Right lobe of liver (tissue), 6 donors: ENCODE measurements at regions not wholly inside any gene's neighbourhood (a gene's known extent, or its start where the extent isn't known, plus 50 kb on each side); places are given as distances from the start of the nearest gene placed in this dataset.

Experiments
- ATAC-seq, 4 donors: fragments of 200-7000 bp; cut with Tn5 transposase; one replicate each; pipeline ENCODE4 v1.9.1; 2020; ENCODE audit warnings: mild to moderate bottlenecking in 4 of 4, moderate library complexity in 4 of 4
- DNase-seq, 3 donors: peaks; one replicate each; pipeline ENCODE4 v3.0.0-alpha.2; 2020
- H3K27ac ChIP-seq, 3 donors: fragments of 200-600 bp; one replicate each; pipeline ENCODE4 v1.8.0; 2022
- H3K27me3 ChIP-seq, 2 donors: fragments of 200-600 bp; one replicate each; pipeline ENCODE4 v1.8.0; 2022
- H3K36me3 ChIP-seq, 4 donors: fragments of 200-600 bp; sonication (generic) in 1 of 4; one replicate each; pipeline versions ENCODE4 v1.5.1 to v1.8.0; 2017 to 2022; ENCODE audit warnings: control low read depth in 1 of 4
- H3K4me1 ChIP-seq, 4 donors: fragments of 200-600 bp; sonication (generic) in 1 of 4; one replicate each; pipeline versions ENCODE4 v1.5.1 to v1.8.0; 2017 to 2022; ENCODE audit warnings: control low read depth in 1 of 4
- H3K4me3 ChIP-seq, 3 donors: fragments of 200-600 bp; one replicate each; pipeline ENCODE4 v1.8.0; 2022
- H3K9me3 ChIP-seq, 4 donors: fragments of 200-600 bp; sonication (generic) in 1 of 4; one replicate each; pipeline versions ENCODE4 v1.5.1 to v1.8.0; 2017 to 2022; ENCODE audit warnings: control low read depth in 1 of 4
- POLR2A ChIP-seq: fragments of 450-650 bp; IDR thresholded peaks from one replicate; pipeline ENCODE4 v1.6.1; 2017; ENCODE audit warnings: antibody characterized with exemption, mild to moderate bottlenecking
- WGBS: methylation state at CpG from one replicate; pipeline ENCODE4 v1.1.6; 2018; ENCODE audit warnings: low coverage, low lambda C conversion rate; ENCODE audit not compliant: insufficient coverage; ENCODE audit errors: missing lambda C conversion rate; 5-methylcytosine and 5-hydroxymethylcytosine counted together
- intact Hi-C, 2 donors: fragments of 100-400 bp; cut with DNase I; formaldehyde crosslinking; loops; one replicate each; pipeline versions ENCODE4 v1.11.2 to v1.14.1; 2022
- TF ChIP-seq, protein P1 (sequence below), 4 donors: fragments of 200-600 bp in 3 of 4; fragments of 450-650 bp in 1 of 4; IDR thresholded peaks; one replicate each; pipeline versions ENCODE4 v1.5.1 to v1.8.0; 2016 to 2022; ENCODE audit warnings: antibody characterized with exemption in 4 of 4, mild to moderate bottlenecking in 2 of 4
- donor health status: DM: no; HTN: yes; CAD: no.
- donor health status: DM: no; HTN: no; CAD: no.
- donor health status: DM: no; HTN: no; CAD: no.
- donor health status: DM: no; HTN: yes; CAD: no.
- donor health status: DM: no; HTN: yes; CAD: no.

DNA sequence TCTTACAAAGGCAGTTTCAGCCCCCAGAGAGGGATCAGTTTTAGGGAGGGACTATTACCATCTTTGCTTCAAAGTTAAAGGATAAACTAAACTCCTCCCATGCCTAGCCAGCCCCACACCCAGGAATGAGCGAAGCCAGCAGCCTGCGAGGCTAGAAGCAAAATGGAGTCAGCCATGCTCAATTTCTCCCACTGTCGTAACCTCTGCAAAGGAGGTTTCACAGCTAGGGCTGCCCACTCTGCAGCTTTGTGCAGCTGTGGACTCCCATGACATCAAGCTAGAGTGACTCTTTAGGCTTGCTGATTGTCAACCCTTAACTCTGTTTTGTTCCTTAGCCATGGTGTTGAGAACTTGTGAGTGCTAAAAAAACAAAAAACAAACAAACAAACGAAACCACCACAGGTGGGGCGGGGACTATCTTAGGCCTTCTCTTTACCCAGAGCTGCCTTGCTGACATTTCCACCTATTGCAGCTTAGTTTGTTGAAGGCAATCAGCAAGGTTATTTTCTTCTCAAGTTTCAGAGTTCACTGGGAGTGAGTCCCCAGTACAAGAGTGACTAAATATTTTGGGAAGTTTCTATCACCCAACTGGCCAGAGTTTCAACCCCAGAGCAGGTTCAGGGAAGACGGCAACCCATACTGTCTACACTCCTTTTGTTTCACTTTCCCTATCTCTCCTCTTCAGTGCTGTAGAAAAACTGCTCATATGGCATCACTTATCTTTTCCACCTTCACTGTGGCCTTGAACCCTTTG is 592.1 kb downstream of the XIRP2 start:
- DNase-seq (no peak), ATAC-seq (peak in 3 of 4 donors; percentile 14 to 77 (median 47))
- no peak overlapping the region for H3K27ac ChIP-seq
- no peaks in the 10 kb centered on the region for H3K27me3 ChIP-seq
- TF ChIP-seq POLR2A = no peak
- TF ChIP-seq, protein P1, sequence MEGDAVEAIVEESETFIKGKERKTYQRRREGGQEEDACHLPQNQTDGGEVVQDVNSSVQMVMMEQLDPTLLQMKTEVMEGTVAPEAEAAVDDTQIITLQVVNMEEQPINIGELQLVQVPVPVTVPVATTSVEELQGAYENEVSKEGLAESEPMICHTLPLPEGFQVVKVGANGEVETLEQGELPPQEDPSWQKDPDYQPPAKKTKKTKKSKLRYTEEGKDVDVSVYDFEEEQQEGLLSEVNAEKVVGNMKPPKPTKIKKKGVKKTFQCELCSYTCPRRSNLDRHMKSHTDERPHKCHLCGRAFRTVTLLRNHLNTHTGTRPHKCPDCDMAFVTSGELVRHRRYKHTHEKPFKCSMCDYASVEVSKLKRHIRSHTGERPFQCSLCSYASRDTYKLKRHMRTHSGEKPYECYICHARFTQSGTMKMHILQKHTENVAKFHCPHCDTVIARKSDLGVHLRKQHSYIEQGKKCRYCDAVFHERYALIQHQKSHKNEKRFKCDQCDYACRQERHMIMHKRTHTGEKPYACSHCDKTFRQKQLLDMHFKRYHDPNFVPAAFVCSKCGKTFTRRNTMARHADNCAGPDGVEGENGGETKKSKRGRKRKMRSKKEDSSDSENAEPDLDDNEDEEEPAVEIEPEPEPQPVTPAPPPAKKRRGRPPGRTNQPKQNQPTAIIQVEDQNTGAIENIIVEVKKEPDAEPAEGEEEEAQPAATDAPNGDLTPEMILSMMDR (IDR thresholded peaks at IDR 0.05) = no peak
- H3K4me3 ChIP-seq = no peak overlapping the region
- intact Hi-C loops = no loop called here
- 46% methylated on average over 3 of the region's 6 CpGs for WGBS
- H3K9me3 ChIP-seq = no peaks in the 10 kb centered on the region
- H3K4me1 ChIP-seq = no peaks in the 10 kb centered on the region
- H3K36me3 ChIP-seq = no peaks in the 10 kb centered on the region

DNA sequence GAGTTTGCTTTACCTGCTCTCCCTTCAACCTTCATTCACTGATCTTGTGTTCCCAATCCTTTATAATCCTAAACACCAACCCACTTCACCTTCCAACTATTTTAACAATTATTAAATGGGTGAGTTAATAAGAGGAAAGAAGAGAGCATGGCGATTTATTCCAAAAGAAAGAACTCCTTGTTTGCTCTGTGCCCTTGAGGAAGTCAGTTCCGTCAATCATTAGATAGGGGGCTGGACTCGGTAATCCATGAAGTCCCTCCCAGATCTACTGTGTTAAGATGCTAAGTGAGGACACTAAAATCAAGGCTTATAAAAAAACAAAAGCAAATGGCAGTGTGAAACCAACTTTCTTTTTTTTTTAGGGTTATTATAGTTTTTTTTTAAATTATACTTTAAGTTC is 589.9 kb downstream of the XIRP2 start:
- intact Hi-C loops = no loop called here
- no peak for ATAC-seq
- WGBS = 54% methylated on average over 3 of the region's 3 CpGs

DNA sequence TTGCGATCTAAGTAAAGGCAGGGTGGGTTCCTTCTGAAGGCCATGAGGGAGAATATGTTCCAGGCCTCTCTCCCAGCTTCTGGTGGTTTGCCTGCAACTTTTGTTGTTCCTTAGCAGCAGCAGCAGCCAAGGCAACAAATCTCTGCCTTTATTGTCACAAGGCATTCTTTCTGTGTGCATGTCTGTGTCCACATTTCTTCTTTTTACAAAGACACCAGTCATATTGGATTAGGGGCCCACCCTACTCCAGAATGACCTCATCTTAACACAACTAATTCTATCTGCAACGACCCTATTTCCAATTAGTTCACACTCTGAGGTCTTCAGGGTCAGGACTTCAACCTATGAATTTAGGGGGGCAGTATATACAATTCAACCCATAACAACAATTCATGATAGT is 587.5 kb downstream of the XIRP2 start:
- TF ChIP-seq, protein P1 (IDR thresholded peaks at IDR 0.05) = no peak
- TF ChIP-seq POLR2A = no peak
- 6% methylated on average over 1 of the region's 2 CpGs for WGBS
- Histone ChIP-seq H3K4me3 (no peak overlapping the region), H3K36me3 (no peaks in the 10 kb centered on the region), H3K27ac (no peak overlapping the region), H3K27me3 (no peaks in the 10 kb centered on the region), H3K4me1 (no peaks in the 10 kb centered on the region), H3K9me3 (no peaks in the 10 kb centered on the region)
- DNase-seq (no peak), ATAC-seq (no peak)
- intact Hi-C loops = no loop called here

More for the DNA sequence above, 589.9 kb downstream of the XIRP2 start:
- no peaks in the 10 kb centered on the region for H3K36me3 ChIP-seq
- TF ChIP-seq POLR2A = no peak
- no peak overlapping the region for H3K4me3 ChIP-seq
- no peaks in the 10 kb centered on the region for H3K27me3 ChIP-seq
- no peaks in the 10 kb centered on the region for H3K4me1 ChIP-seq
- H3K9me3 ChIP-seq = no peaks in the 10 kb centered on the region
- no peak for DNase-seq
- no peak overlapping the region for H3K27ac ChIP-seq

DNA sequence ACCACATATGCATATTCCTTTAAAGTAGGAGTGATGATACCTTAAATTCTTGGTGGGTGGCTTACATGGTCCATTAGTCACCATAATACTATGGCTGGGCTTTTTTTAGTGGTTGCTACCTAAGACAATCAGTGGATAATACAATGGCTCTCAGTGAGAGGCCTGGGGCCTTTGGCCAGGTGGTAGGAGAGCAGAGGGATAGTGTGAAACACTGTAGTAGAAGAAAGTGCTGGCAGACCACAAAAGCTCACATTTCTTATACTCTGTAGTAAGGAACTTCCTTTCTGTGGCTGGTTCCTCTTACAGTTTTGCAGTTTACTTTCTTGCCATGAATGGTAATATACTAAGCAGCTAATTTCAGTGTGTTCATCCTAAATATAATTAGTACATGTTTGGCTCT is 583.5 kb downstream of the XIRP2 start:
- Histone ChIP-seq H3K27me3 (no peaks in the 10 kb centered on the region), H3K27ac (no peak overlapping the region), H3K4me3 (no peak overlapping the region), H3K9me3 (no peaks in the 10 kb centered on the region), H3K36me3 (no peaks in the 10 kb centered on the region), H3K4me1 (no peaks in the 10 kb centered on the region)
- DNase-seq = no peak
- intact Hi-C loops = no loop called here
- no peak for ATAC-seq
- TF ChIP-seq POLR2A = no peak
- TF ChIP-seq, protein P1 (IDR thresholded peaks at IDR 0.05) = no peak

DNA sequence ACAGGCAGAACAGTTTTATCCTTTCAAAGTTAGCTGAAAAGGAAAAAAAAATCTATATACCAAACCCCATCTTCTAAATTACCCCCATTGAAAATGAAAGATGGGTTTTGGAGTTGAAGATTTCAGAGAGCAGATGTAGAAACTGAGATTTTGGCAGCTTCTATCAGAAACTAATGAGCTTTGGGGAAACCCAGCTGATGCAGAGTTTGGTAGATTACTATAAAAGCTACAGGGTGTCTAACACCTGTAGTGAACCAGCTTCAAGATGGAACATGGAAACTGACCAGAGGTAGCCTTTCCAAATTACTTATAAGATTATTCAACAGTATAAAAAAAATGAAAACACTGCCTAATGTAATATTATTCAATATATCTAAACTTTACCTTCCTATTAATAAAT is 583.1 kb downstream of the XIRP2 start:
- Histone ChIP-seq H3K4me3 (no peak overlapping the region), H3K4me1 (no peaks in the 10 kb centered on the region), H3K27ac (no peak overlapping the region), H3K36me3 (no peaks in the 10 kb centered on the region), H3K27me3 (no peaks in the 10 kb centered on the region), H3K9me3 (no peaks in the 10 kb centered on the region)
- intact Hi-C loops = no loop called here
- no peak for TF ChIP-seq POLR2A
- TF ChIP-seq, protein P1 (IDR thresholded peaks at IDR 0.05) = no peak
- ATAC-seq = no peak
- DNase-seq = no peak
